ENCODE measurements at regions not wholly inside any gene's neighbourhood (a gene's known extent, or its start where the extent isn't known, plus 50 kb on each side); places are given as distances from the start of the nearest gene placed in this dataset.

DNA sequence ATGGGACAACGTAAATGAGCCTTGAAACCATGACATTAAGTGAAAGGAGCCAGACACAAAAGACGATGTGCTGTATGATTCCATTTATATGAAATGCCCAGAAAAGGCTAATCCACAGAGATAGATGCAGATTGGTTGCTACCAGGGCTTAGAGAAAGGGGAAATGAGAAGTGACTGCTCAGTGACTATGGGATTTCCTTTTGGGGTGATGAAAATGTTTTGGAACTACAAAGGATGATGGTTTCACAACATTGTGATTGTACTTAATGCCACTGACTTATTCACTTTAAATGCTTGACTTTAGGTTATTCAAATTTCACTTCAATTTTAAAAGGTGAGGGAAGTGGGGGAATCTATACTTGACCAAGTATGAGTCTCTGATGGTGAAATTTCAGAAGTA lies 414.3 kb downstream of the SETD4 start:
- TF ChIP-seq, protein P1, sequence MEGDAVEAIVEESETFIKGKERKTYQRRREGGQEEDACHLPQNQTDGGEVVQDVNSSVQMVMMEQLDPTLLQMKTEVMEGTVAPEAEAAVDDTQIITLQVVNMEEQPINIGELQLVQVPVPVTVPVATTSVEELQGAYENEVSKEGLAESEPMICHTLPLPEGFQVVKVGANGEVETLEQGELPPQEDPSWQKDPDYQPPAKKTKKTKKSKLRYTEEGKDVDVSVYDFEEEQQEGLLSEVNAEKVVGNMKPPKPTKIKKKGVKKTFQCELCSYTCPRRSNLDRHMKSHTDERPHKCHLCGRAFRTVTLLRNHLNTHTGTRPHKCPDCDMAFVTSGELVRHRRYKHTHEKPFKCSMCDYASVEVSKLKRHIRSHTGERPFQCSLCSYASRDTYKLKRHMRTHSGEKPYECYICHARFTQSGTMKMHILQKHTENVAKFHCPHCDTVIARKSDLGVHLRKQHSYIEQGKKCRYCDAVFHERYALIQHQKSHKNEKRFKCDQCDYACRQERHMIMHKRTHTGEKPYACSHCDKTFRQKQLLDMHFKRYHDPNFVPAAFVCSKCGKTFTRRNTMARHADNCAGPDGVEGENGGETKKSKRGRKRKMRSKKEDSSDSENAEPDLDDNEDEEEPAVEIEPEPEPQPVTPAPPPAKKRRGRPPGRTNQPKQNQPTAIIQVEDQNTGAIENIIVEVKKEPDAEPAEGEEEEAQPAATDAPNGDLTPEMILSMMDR (IDR thresholded peaks at IDR 0.05) = no peak
- TF ChIP-seq POLR2A (IDR thresholded peaks at IDR 0.05) = no peak

All from heart left ventricle (tissue), 13 donors.